MM.1S (cell line): ENCODE measurements at regions not wholly inside any gene's neighbourhood (a gene's known extent, or its start where the extent isn't known, plus 50 kb on each side); places are given as distances from the start of the nearest gene placed in this dataset.

Experiments used
- DNase-seq: peaks from one replicate; pipeline ENCODE4 v3.0.0-alpha.2; 2015
- H2AFZ ChIP-seq: fragments of 300-600 bp; sonication (generic); 2 replicates; pipeline ENCODE4 v1.6.0; 2016; ENCODE audit warnings: antibody characterized with exemption, low read length
- H3F3A ChIP-seq: fragments of 300-600 bp; sonication (generic); 2 replicates; pipeline ENCODE4 v1.6.1; 2016; ENCODE audit warnings: mild to moderate bottlenecking, antibody characterized with exemption, low read length, moderate library complexity, mixed read lengths; ENCODE audit not compliant: insufficient read depth
- H3K27ac ChIP-seq: fragments of 300-600 bp; sonication (generic); 2 replicates; pipeline ENCODE4 v1.5.1; 2016; ENCODE audit warnings: mild to moderate bottlenecking, low read length
- H3K27me3 ChIP-seq: fragments of 300-600 bp; sonication (generic); replicated peaks from 2 replicates; pipeline ENCODE4 v1.6.0; 2016; ENCODE audit warnings: low read length; ENCODE audit not compliant: insufficient read depth
- H3K36me3 ChIP-seq: fragments of 300-600 bp; sonication (generic); replicated peaks from 2 replicates; pipeline ENCODE4 v1.6.1; 2016; ENCODE audit warnings: mild to moderate bottlenecking, low read length, mixed read lengths; ENCODE audit not compliant: insufficient read depth
- H3K4me1 ChIP-seq: fragments of 300-600 bp; sonication (generic); 2 replicates; pipeline ENCODE4 v1.6.1; 2016; ENCODE audit warnings: low read length, mixed read lengths
- H3K4me2 ChIP-seq: fragments of 300-600 bp; sonication (generic); 2 replicates; pipeline ENCODE4 v1.6.0; 2016; ENCODE audit warnings: low read depth, low read length
- H3K4me3 ChIP-seq: fragments of 300-600 bp; sonication (generic); 2 replicates; pipeline ENCODE4 v1.5.1; 2016; ENCODE audit warnings: low read length, mixed read lengths
- H3K79me2 ChIP-seq: fragments of 300-600 bp; sonication (generic); 2 replicates; pipeline ENCODE4 v1.6.1; 2016; ENCODE audit warnings: mixed run types, low read length, mixed read lengths
- H3K9ac ChIP-seq: fragments of 300-600 bp; sonication (generic); 2 replicates; pipeline ENCODE4 v1.6.1; 2016; ENCODE audit warnings: low read length, mixed read lengths
- H3K9me2 ChIP-seq: fragments of 300-600 bp; sonication (generic); replicated peaks from 2 replicates; pipeline ENCODE4 v1.6.1; 2016; ENCODE audit warnings: mild to moderate bottlenecking, low read length, mixed read lengths; ENCODE audit not compliant: insufficient read depth
- H3K9me3 ChIP-seq: fragments of 300-600 bp; sonication (generic); replicated peaks from 2 replicates; pipeline ENCODE4 v1.6.1; 2016; ENCODE audit warnings: mild to moderate bottlenecking, low read length, mixed read lengths; ENCODE audit not compliant: insufficient read depth
- H4K20me1 ChIP-seq: fragments of 300-600 bp; sonication (generic); 2 replicates; pipeline ENCODE4 v1.6.1; 2016; ENCODE audit warnings: mild to moderate bottlenecking, low read length, moderate library complexity, mixed read lengths; ENCODE audit not compliant: insufficient read depth
- CTCF ChIP-seq: fragments of 300-600 bp; sonication (generic); IDR thresholded peaks from 2 replicates; pipeline ENCODE4 v1.5.1; 2016; ENCODE audit warnings: antibody characterized with exemption, low read length, mixed read lengths
- EZH2 ChIP-seq: fragments of 300-600 bp; sonication (generic); optimal IDR thresholded peaks from 2 replicates; pipeline ENCODE3; 2017; ENCODE audit warnings: low read depth, mild to moderate bottlenecking, antibody characterized with exemption, low read length, mixed read lengths
- EZH2phosphoT487 ChIP-seq: fragments of 300-600 bp; sonication (generic); IDR thresholded peaks from 2 replicates; pipeline ENCODE4 v1.6.1; 2018; ENCODE audit warnings: antibody characterized with exemption, low read length

- Histone ChIP-seq H3K4me3 (no peak overlapping the region), H3K27me3 (no peaks in the 10 kb centered on the region), H3K9ac (no peak overlapping the region), H3K9me2 (no peaks in the 10 kb centered on the region), H3K79me2 (no peaks in the 10 kb centered on the region), H3K4me2 (no peak overlapping the region), H2AFZ (no peak overlapping the region), H4K20me1 (no peaks in the 10 kb centered on the region), H3K36me3 (no peaks in the 10 kb centered on the region), H3K9me3 (no peaks in the 10 kb centered on the region), H3F3A (no peaks in the 10 kb centered on the region), H3K4me1 (no peaks in the 10 kb centered on the region), H3K27ac (no peak overlapping the region)
- DNase-seq = no peak
- TF ChIP-seq CTCF = no peak
- no peak for TF ChIP-seq EZH2phosphoT487
- TF ChIP-seq EZH2 = no peak
Measured at GRCh38 chr1:112060261-112060660, 70.8 kb upstream of the KCND3 start.

- Histone ChIP-seq H3K79me2 (no peaks in the 10 kb centered on the region), H3K4me2 (no peak overlapping the region), H3K36me3 (no peaks in the 10 kb centered on the region), H3K9me3 (no peaks in the 10 kb centered on the region), H3K9ac (no peak overlapping the region), H4K20me1 (no peaks in the 10 kb centered on the region), H3F3A (no peaks in the 10 kb centered on the region), H3K27ac (no peak overlapping the region), H3K9me2 (no peaks in the 10 kb centered on the region), H3K4me3 (no peak overlapping the region), H3K4me1 (no peaks in the 10 kb centered on the region), H3K27me3 (no peaks in the 10 kb centered on the region), H2AFZ (no peak overlapping the region)
- DNase-seq = no peak
- TF ChIP-seq CTCF (no peak), EZH2phosphoT487 (no peak), EZH2 (no peak)
Measured at GRCh38 chr1:112061056-112061455, 71.6 kb upstream of the KCND3 start.

GRCh38 chr1:112061901-112062320, 72.4 kb upstream of the KCND3 start:
- no peaks in the 10 kb centered on the region for H3K9me3 ChIP-seq
- no peaks in the 10 kb centered on the region for H3K36me3 ChIP-seq
- H4K20me1 ChIP-seq = no peaks in the 10 kb centered on the region
- H3K79me2 ChIP-seq = no peaks in the 10 kb centered on the region
- H3K9ac ChIP-seq = no peak overlapping the region
- no peaks in the 10 kb centered on the region for H3K4me1 ChIP-seq
- no peaks in the 10 kb centered on the region for H3F3A ChIP-seq
- no peak overlapping the region for H3K4me3 ChIP-seq
- no peak overlapping the region for H3K4me2 ChIP-seq
- no peak overlapping the region for H2AFZ ChIP-seq
- no peaks in the 10 kb centered on the region for H3K27me3 ChIP-seq
- H3K27ac ChIP-seq = no peak overlapping the region
- DNase-seq = no peak
- TF ChIP-seq EZH2 (no peak), CTCF (no peak), EZH2phosphoT487 (no peak)
- no peaks in the 10 kb centered on the region for H3K9me2 ChIP-seq
